ENCODE measurements at regions not wholly inside any gene's neighbourhood (a gene's known extent, or its start where the extent isn't known, plus 50 kb on each side); places are given as distances from the start of the nearest gene placed in this dataset.

GRCh38 chr4:151960449-151961230 is 199.8 kb upstream of the GATB start:
- DNase-seq = no peak

- DNase-seq = no peak
These were observed 196.3 kb upstream of the GATB start for GRCh38 chr4:151957153-151957552.

GRCh38 chr4:151955721-151956380 is 195.0 kb upstream of the GATB start:
- no peak for DNase-seq

- no peak for DNase-seq
These were observed 193.1 kb upstream of the GATB start for GRCh38 chr4:151953795-151954372.

GRCh38 chr4:151953312-151953711 is 192.5 kb upstream of the GATB start:
- DNase-seq = no peak

- no peak for DNase-seq
These were observed 192.0 kb upstream of the GATB start for GRCh38 chr4:151952711-151953254.

GRCh38 chr4:151952137-151952536 is 191.3 kb upstream of the GATB start:
- DNase-seq = no peak

GRCh38 chr4:151951671-151952050 is 190.9 kb upstream of the GATB start:
- no peak for DNase-seq

- DNase-seq = no peak
These were observed 190.3 kb upstream of the GATB start for GRCh38 chr4:151950993-151951670.

GRCh38 chr4:151948351-151949016 is 187.7 kb upstream of the GATB start:
- no peak for DNase-seq

- DNase-seq = no peak
These were observed 185.9 kb upstream of the GATB start for GRCh38 chr4:151946718-151947117.

- DNase-seq = no peak
These were observed 182.2 kb upstream of the GATB start for GRCh38 chr4:151942971-151943370.

GRCh38 chr4:151940926-151941617 is 180.3 kb upstream of the GATB start:
- no peak for DNase-seq

- no peak for DNase-seq
These were observed 179.5 kb upstream of the GATB start for GRCh38 chr4:151940291-151940690.

GRCh38 chr4:151939670-151940069 is 178.9 kb upstream of the GATB start:
- DNase-seq = no peak

GRCh38 chr4:151935411-151935810 is 174.6 kb upstream of the GATB start:
- no peak for DNase-seq

- no peak for DNase-seq
These were observed 174.0 kb upstream of the GATB start for GRCh38 chr4:151934766-151935165.

GRCh38 chr4:151933122-151933827 is 172.5 kb upstream of the GATB start:
- no peak for DNase-seq

- no peak for DNase-seq
These were observed 170.8 kb upstream of the GATB start for GRCh38 chr4:151931563-151931962.

GRCh38 chr4:151930372-151930771 is 169.6 kb upstream of the GATB start:
- DNase-seq = no peak

- DNase-seq = no peak
These were observed 167.3 kb upstream of the GATB start for GRCh38 chr4:151928112-151928511.

GRCh38 chr4:151922811-151923210 is 162.0 kb upstream of the GATB start:
- DNase-seq = no peak
